A673 (cell line): ENCODE measurements at regions not wholly inside any gene's neighbourhood (a gene's known extent, or its start where the extent isn't known, plus 50 kb on each side); places are given as distances from the start of the nearest gene placed in this dataset.

Source experiments
- BruUV-seq: library from RNA; stranded (reverse); fragments of 400-500 nt; replicated peaks from 2 replicates; lab custom pipeline; 2021; lab: Mats Ljungman, UMichigan
- CTCF ChIA-PET: fragments of 300-600 bp; sonication (Branson Sonifier 250); formaldehyde crosslinking; loops from one replicate; lab custom pipeline; 2022; ENCODE audit warnings: antibody characterized with exemption; lab: Charles Lee
- POLR2A ChIA-PET: fragments of 300-600 bp; sonication (Branson Sonifier 250); formaldehyde crosslinking; loops from one replicate; lab custom pipeline; 2022; ENCODE audit warnings: antibody characterized with exemption; ENCODE audit not compliant: low non-redundant PET; lab: Charles Lee
- DNase-seq: peaks from one replicate; pipeline ENCODE4 v3.0.0-alpha.2; 2015; ENCODE audit warnings: low spot score
- H3K27ac ChIP-seq: fragments of 200-600 bp; sonication (generic); 2 replicates; pipeline ENCODE4 v1.5.1; 2016; ENCODE audit warnings: mixed run types, low read depth, mild to moderate bottlenecking, mixed read lengths, antibody characterized with exemption, low read length; ENCODE audit not compliant: poor library complexity, severe bottlenecking
- H3K27me3 ChIP-seq: fragments of 200-600 bp; sonication (generic); replicated peaks from 2 replicates; pipeline ENCODE4 v1.6.1; 2017; ENCODE audit warnings: mixed run types, low read depth, mild to moderate bottlenecking, mixed read lengths, antibody characterized with exemption, low read length; ENCODE audit not compliant: insufficient read depth, poor library complexity
- H3K36me3 ChIP-seq: fragments of 200-600 bp; sonication (generic); 2 replicates; pipeline ENCODE4 v1.6.1; 2016; ENCODE audit warnings: mixed run types, mild to moderate bottlenecking, mixed read lengths, antibody characterized with exemption, low read length; ENCODE audit not compliant: insufficient read depth, poor library complexity, severe bottlenecking
- H3K4me1 ChIP-seq: fragments of 200-600 bp; sonication (generic); 2 replicates; pipeline ENCODE4 v1.6.1; 2017; ENCODE audit warnings: mixed run types, mild to moderate bottlenecking, mixed read lengths, antibody characterized with exemption, low read length; ENCODE audit not compliant: insufficient read depth, poor library complexity, severe bottlenecking
- H3K4me3 ChIP-seq: fragments of 200-600 bp; sonication (generic); 2 replicates; pipeline ENCODE4 v1.5.1; 2016; ENCODE audit warnings: low read depth, mixed run types, mild to moderate bottlenecking, mixed read lengths, low read length; ENCODE audit not compliant: poor library complexity, severe bottlenecking
- H3K9me3 ChIP-seq: fragments of 200-600 bp; sonication (generic); 2 replicates; pipeline ENCODE4 v1.6.1; 2016; ENCODE audit warnings: mixed run types, low read depth, mild to moderate bottlenecking, mixed read lengths, antibody characterized with exemption, low read length; ENCODE audit not compliant: poor library complexity, severe bottlenecking
- CTCF ChIP-seq: fragments of 300-800, 200-600 bp; sonication (generic); conservative IDR thresholded peaks from 2 replicates; pipeline ENCODE4 v1.5.1; 2017; ENCODE audit warnings: low read depth, mild to moderate bottlenecking, antibody characterized with exemption, low read length, moderate library complexity, mixed read lengths
- EZH2 ChIP-seq: fragments of 200-600 bp; sonication (generic); IDR thresholded peaks from 2 replicates; pipeline ENCODE4 v1.6.1; 2017; ENCODE audit warnings: borderline replicate concordance, low read depth, mild to moderate bottlenecking, mixed read lengths, antibody characterized with exemption, low read length; ENCODE audit not compliant: poor library complexity, severe bottlenecking
- intact Hi-C: fragments of 100-400 bp; cut with micrococcal nuclease; formaldehyde crosslinking; loops from one replicate; pipeline ENCODE4 v1.10.0; 2022; ENCODE audit not compliant: unreplicated experiment

- H3K36me3 ChIP-seq, result no peaks in the 10 kb centered on the region
- POLR2A ChIA-PET, result no interaction called here
- DNase-seq, result no peak
- H3K4me3 ChIP-seq, result no peak overlapping the region
- CTCF ChIA-PET, result no interaction called here
- TF ChIP-seq EZH2 (no peak), CTCF (no peak)
- H3K4me1 ChIP-seq, result peaks cover 6% of the 10 kb centered on the region
- no peak overlapping the region for H3K27ac ChIP-seq
- intact Hi-C loops, result no loop called here
- BruUV-seq, result no TSS peak
- no peaks in the 10 kb centered on the region for H3K27me3 ChIP-seq
- H3K9me3 ChIP-seq, result no peaks in the 10 kb centered on the region
These were observed 191.0 kb downstream of the BRD1 start for GRCh38 chr22:49636649-49637048.

GRCh38 chr22:49636214-49636613 lies 191.5 kb downstream of the BRD1 start:
- TF ChIP-seq EZH2, result no peak
- TF ChIP-seq CTCF, result no peak
- intact Hi-C loops, result no loop called here
- Histone ChIP-seq H3K36me3 (no peaks in the 10 kb centered on the region), H3K4me1 (peaks cover 6% of the 10 kb centered on the region), H3K4me3 (no peak overlapping the region), H3K9me3 (no peaks in the 10 kb centered on the region), H3K27me3 (no peaks in the 10 kb centered on the region), H3K27ac (no peak overlapping the region)
- ChIA-PET POLR2A (no interaction called here), CTCF (no interaction called here)
- no peak for DNase-seq
- no TSS peak for BruUV-seq

- BruUV-seq, result no TSS peak
- H3K27me3 ChIP-seq, result no peaks in the 10 kb centered on the region
These were observed 193.5 kb downstream of the BRD1 start for GRCh38 chr22:49634006-49634772.

More at GRCh38 chr22:49634006-49634772, 193.5 kb downstream of the BRD1 start:
- no peak overlapping the region for H3K27ac ChIP-seq
- POLR2A ChIA-PET, result no interaction called here
- CTCF ChIA-PET, result no interaction called here
- intact Hi-C loops, result loop anchor here (5.0 kb wide), 2 partner anchors 587 to 762 kb away; no protein-coding TSS in a partner anchor
- H3K4me1 ChIP-seq, result peaks cover 19% of the 10 kb centered on the region
- H3K4me3 ChIP-seq, result no peak overlapping the region
- no peaks in the 10 kb centered on the region for H3K9me3 ChIP-seq
- no peaks in the 10 kb centered on the region for H3K36me3 ChIP-seq
- DNase-seq, result no peak
- no peak for TF ChIP-seq EZH2
- TF ChIP-seq CTCF, result no peak
